HL-60 (cell line): ENCODE measurements at regions not wholly inside any gene's neighbourhood (a gene's known extent, or its start where the extent isn't known, plus 50 kb on each side); places are given as distances from the start of the nearest gene placed in this dataset.

Experiments
- DNase-seq, 2 experiments: peaks; one replicate each; pipeline ENCODE4 v3.0.0-alpha.2; 2010 to 2020; ENCODE audit warnings: low read depth in 1 of 2, low spot score in 1 of 2
- H3K27ac ChIP-seq: fragments of 250-450 bp; sonication (Bioruptor Pico); replicated peaks from 2 replicates; pipeline ENCODE4 v1.5.1; 2020; ENCODE audit warnings: mild to moderate bottlenecking, moderate library complexity
- H3K27me3 ChIP-seq: fragments of 250-450 bp; sonication (Bioruptor Pico); 2 replicates; pipeline ENCODE4 v1.5.1; 2021; ENCODE audit warnings: mild to moderate bottlenecking, moderate library complexity; ENCODE audit not compliant: insufficient read depth, poor library complexity, severe bottlenecking
- H3K4me3 ChIP-seq: replicated peaks from 2 replicates; pipeline ENCODE4 v1.5.1; 2011; ENCODE audit warnings: mild to moderate bottlenecking, control low read depth, low read length; ENCODE audit not compliant: insufficient read depth
- CTCF ChIP-seq: IDR thresholded peaks from one replicate; pipeline ENCODE4 v1.5.1; 2011; ENCODE audit warnings: low read length, control low read depth, inconsistent platforms; ENCODE audit not compliant: insufficient read depth
- GABPA ChIP-seq: IDR thresholded peaks from 2 replicates; pipeline ENCODE4 v1.6.1; 2012; ENCODE audit warnings: low read depth
- POLR2AphosphoS5 ChIP-seq: IDR thresholded peaks from 2 replicates; pipeline ENCODE4 v1.6.1; 2012; ENCODE audit warnings: low read depth
- REST ChIP-seq: IDR thresholded peaks from 2 replicates; pipeline ENCODE4 v1.6.1; 2012; ENCODE audit warnings: low read depth; ENCODE audit not compliant: insufficient replicate concordance
- SPI1 ChIP-seq: IDR thresholded peaks from 2 replicates; pipeline ENCODE4 v1.6.1; 2012; ENCODE audit warnings: low read depth, mild to moderate bottlenecking, borderline replicate concordance

GRCh38 chr7:145211211-145211610 lies 375.4 kb upstream of the TPK1 start:
- H3K4me3 ChIP-seq, result no peak overlapping the region
- no peaks in the 10 kb centered on the region for H3K27me3 ChIP-seq
- TF ChIP-seq POLR2AphosphoS5 (no peak), SPI1 (no peak), REST (no peak), GABPA (no peak), CTCF (no peak)
- DNase-seq, result no peak
- no peak overlapping the region for H3K27ac ChIP-seq

- Histone ChIP-seq H3K4me3 (no peak overlapping the region), H3K27me3 (no peaks in the 10 kb centered on the region), H3K27ac (no peak overlapping the region)
- no peak for DNase-seq
- TF ChIP-seq POLR2AphosphoS5 (no peak), REST (no peak), CTCF (no peak), SPI1 (no peak), GABPA (no peak)
Observed at GRCh38 chr7:145193951-145194350, 358.1 kb upstream of the TPK1 start.

GRCh38 chr7:145184956-145185355 lies 349.1 kb upstream of the TPK1 start:
- H3K27ac ChIP-seq, result no peak overlapping the region
- H3K4me3 ChIP-seq, result no peak overlapping the region
- no peaks in the 10 kb centered on the region for H3K27me3 ChIP-seq
- TF ChIP-seq POLR2AphosphoS5 (no peak), REST (no peak), SPI1 (no peak), GABPA (no peak), CTCF (no peak)
- DNase-seq, result no peak
